WTC11 (cell line): ENCODE measurements at regions not wholly inside any gene's neighbourhood (a gene's known extent, or its start where the extent isn't known, plus 50 kb on each side); places are given as distances from the start of the nearest gene placed in this dataset.
"Not testable (repeated sequence)": the region's sequence is repeated elsewhere in the genome, so short reads cannot be mapped to it uniquely, and the experiment has no call there.

Experiments used
- CTCF ChIP-seq: fragments of 200-600 bp; IDR thresholded peaks from 2 replicates; pipeline ENCODE4 v1.8.0; 2022; ENCODE audit warnings: antibody characterized with exemption
- FOXJ3 ChIP-seq: sonication (generic); formaldehyde crosslinking; IDR thresholded peaks from 2 replicates; pipeline ENCODE4 v1.9.0; 2021; ENCODE audit warnings: missing genetic modification reagents, mild to moderate bottlenecking, borderline replicate concordance
- FOXP1 ChIP-seq: sonication (generic); formaldehyde crosslinking; IDR thresholded peaks from 2 replicates; pipeline ENCODE4 v1.8.0; 2022; ENCODE audit warnings: missing genetic modification reagents, mild to moderate bottlenecking, moderate library complexity, borderline replicate concordance
- ZNF232 ChIP-seq: sonication (generic); formaldehyde crosslinking; IDR thresholded peaks from 2 replicates; pipeline ENCODE4 v1.8.0; 2022; ENCODE audit warnings: mild to moderate bottlenecking, missing genetic modification reagents
- ZNF281 ChIP-seq: sonication (generic); formaldehyde crosslinking; IDR thresholded peaks from 2 replicates; pipeline ENCODE4 v1.8.0; 2023; ENCODE audit warnings: mild to moderate bottlenecking, missing genetic modification reagents

- not testable (repeated sequence) for TF ChIP-seq ZNF232 (CRISPR knock-in tag); ZNF281 (CRISPR knock-in tag); FOXJ3 (CRISPR knock-in tag); CTCF; FOXP1
Measured at GRCh38 chr14:89726226-89726625, 228.3 kb downstream of the EFCAB11 start.
